Activated naive CD8-positive, alpha-beta T cell treated with anti-CD3 and anti-CD28 coated beads for 36 hours (primary cell): ENCODE measurements at regions not wholly inside any gene's neighbourhood (a gene's known extent, or its start where the extent isn't known, plus 50 kb on each side); places are given as distances from the start of the nearest gene placed in this dataset.

ENCODE experiments used
- DNase-seq: peaks from one replicate; pipeline ENCODE4 v3.0.0; 2021
- H3K27ac Mint-ChIP-seq: one replicate; pipeline ENCODE4 v1.8.0; 2022; ENCODE audit warnings: mild to moderate bottlenecking, moderate library complexity, mixed read lengths
- H3K27me3 Mint-ChIP-seq: one replicate; pipeline ENCODE4 v1.8.0; 2022; ENCODE audit warnings: mild to moderate bottlenecking, mixed read lengths
- H3K36me3 Mint-ChIP-seq: one replicate; pipeline ENCODE4 v1.8.0; 2021; ENCODE audit warnings: mild to moderate bottlenecking, mixed read lengths
- H3K4me1 Mint-ChIP-seq: one replicate; pipeline ENCODE4 v1.8.0; 2021; ENCODE audit warnings: mixed read lengths
- H3K4me3 Mint-ChIP-seq: one replicate; pipeline ENCODE4 v1.8.0; 2022; ENCODE audit warnings: mild to moderate bottlenecking, moderate library complexity, mixed read lengths
- H3K9me3 Mint-ChIP-seq: one replicate; pipeline ENCODE4 v1.8.0; 2022; ENCODE audit warnings: mixed read lengths

GRCh38 chr6:155521719-155522118 lies 66.1 kb upstream of the NOX3 start:
- Mint-ChIP-seq H3K4me1 (peaks cover 26% of the 10 kb centered on the region), H3K27me3 (no peaks in the 10 kb centered on the region), H3K9me3 (peaks cover 6% of the 10 kb centered on the region), H3K27ac (no peak overlapping the region), H3K4me3 (no peak overlapping the region), H3K36me3 (peaks cover 10% of the 10 kb centered on the region)
- DNase-seq: no peak

- Mint-ChIP-seq H3K4me3 (no peak overlapping the region), H3K36me3 (peaks cover 4% of the 10 kb centered on the region), H3K27me3 (no peaks in the 10 kb centered on the region), H3K4me1 (peaks cover 26% of the 10 kb centered on the region), H3K27ac (no peak overlapping the region), H3K9me3 (peaks cover 6% of the 10 kb centered on the region)
- no peak for DNase-seq
Observed at GRCh38 chr6:155520078-155520477, 64.4 kb upstream of the NOX3 start.

GRCh38 chr6:155519176-155519738 lies 63.6 kb upstream of the NOX3 start:
- no peak for DNase-seq
- Mint-ChIP-seq H3K36me3 (peaks cover 3% of the 10 kb centered on the region), H3K4me1 (peaks cover 22% of the 10 kb centered on the region), H3K9me3 (peaks cover 3% of the 10 kb centered on the region), H3K27me3 (no peaks in the 10 kb centered on the region), H3K27ac (no peak overlapping the region), H3K4me3 (no peak overlapping the region)

GRCh38 chr6:155517294-155517693 lies 61.7 kb upstream of the NOX3 start:
- Mint-ChIP-seq H3K4me1 (peaks cover 9% of the 10 kb centered on the region), H3K4me3 (no peak overlapping the region), H3K27ac (no peak overlapping the region), H3K9me3 (no peaks in the 10 kb centered on the region), H3K36me3 (peaks cover 4% of the 10 kb centered on the region), H3K27me3 (no peaks in the 10 kb centered on the region)
- no peak for DNase-seq

GRCh38 chr6:155510879-155511278 lies 55.2 kb upstream of the NOX3 start:
- Mint-ChIP-seq H3K27me3 (no peaks in the 10 kb centered on the region), H3K27ac (peak overlapping the region; percentile 87), H3K4me3 (no peak overlapping the region), H3K9me3 (no peaks in the 10 kb centered on the region), H3K4me1 (peaks cover 16% of the 10 kb centered on the region), H3K36me3 (peaks cover 4% of the 10 kb centered on the region)
- DNase-seq: no peak

- Mint-ChIP-seq H3K27me3 (no peaks in the 10 kb centered on the region), H3K4me1 (peaks cover 22% of the 10 kb centered on the region), H3K27ac (peak overlapping the region; percentile 87), H3K36me3 (peaks cover 4% of the 10 kb centered on the region), H3K4me3 (no peak overlapping the region), H3K9me3 (no peaks in the 10 kb centered on the region)
- DNase-seq: no peak
Observed at GRCh38 chr6:155509743-155510475, 54.3 kb upstream of the NOX3 start.

- peaks cover 2% of the 10 kb centered on the region for H3K36me3 Mint-ChIP-seq
- no peak overlapping the region for H3K27ac Mint-ChIP-seq
- no peaks in the 10 kb centered on the region for H3K27me3 Mint-ChIP-seq
- no peak overlapping the region for H3K4me3 Mint-ChIP-seq
- peaks cover 14% of the 10 kb centered on the region for H3K4me1 Mint-ChIP-seq
- no peak for DNase-seq
- peaks cover 12% of the 10 kb centered on the region for H3K9me3 Mint-ChIP-seq
Observed at GRCh38 chr6:155505608-155505989, 50.0 kb upstream of the NOX3 start.
